ENCODE measurements at regions not wholly inside any gene's neighbourhood (a gene's known extent, or its start where the extent isn't known, plus 50 kb on each side); places are given as distances from the start of the nearest gene placed in this dataset.

DNA sequence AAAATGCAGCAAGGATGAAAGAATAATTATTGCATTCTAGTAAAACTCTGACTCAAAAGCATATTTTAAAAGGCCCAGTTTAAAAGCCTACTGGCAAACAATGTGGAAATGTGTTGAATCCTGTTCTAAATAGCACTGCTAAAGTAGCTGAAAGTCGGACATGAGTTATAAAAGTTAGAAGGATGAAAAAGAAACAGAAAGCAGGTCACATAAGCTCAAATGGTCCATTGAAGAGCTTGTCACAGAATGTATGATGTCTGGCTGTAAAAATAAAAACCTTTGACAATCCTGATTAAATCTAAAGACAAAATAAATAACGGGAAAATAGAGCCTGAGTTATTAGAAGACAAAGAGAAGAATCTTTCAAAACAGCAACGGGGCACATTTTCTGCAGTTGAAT lies 218.6 kb upstream of the UFL1 start:
- H3K27ac Mint-ChIP-seq = no peak overlapping the region
- H3K4me3 Mint-ChIP-seq = no peak overlapping the region

DNA sequence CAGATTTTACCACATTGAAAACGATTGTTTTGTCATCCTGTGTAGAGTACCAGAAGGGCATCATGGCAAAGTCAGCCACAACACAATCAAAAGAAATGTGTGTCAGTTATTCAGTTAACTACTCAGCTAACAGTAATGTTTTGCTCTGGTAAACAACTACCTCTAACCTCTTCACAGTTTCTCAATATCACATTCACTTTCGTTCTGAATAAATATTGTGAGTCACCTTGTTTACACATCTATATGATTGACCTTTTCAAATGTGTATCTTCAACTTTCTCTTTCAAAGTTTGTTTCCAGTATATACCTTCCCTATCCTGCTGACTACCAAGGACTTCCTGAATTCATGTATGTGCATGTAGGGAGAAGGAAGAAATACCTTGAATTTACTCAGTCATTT lies 216.6 kb upstream of the UFL1 start:
- H3K27me3 Mint-ChIP-seq = peaks cover 0 to 6% of the 10 kb centered on the region in 2 donors
- WGBS (ENCODE audit: insufficient coverage) = no CpG with 5 or more reads among the region's 2 CpGs
- H3K4me1 Mint-ChIP-seq = no peaks in the 10 kb centered on the region
- H3K4me3 ChIP-seq (ENCODE audit: control insufficient read depth in 1 of 2, extremely low read depth in 1 of 2, low read length in 1 of 2) = no peak overlapping the region
- H3K27ac ChIP-seq (ENCODE audit: low read length) = no peak overlapping the region
- H3K9me3 Mint-ChIP-seq = peaks cover 0 to 5% (median 0%) of the 10 kb centered on the region in 3 donors
- ChIA-PET POLR2A (no interaction called here), CTCF (no interaction called here)
- H3K4me1 ChIP-seq (ENCODE audit: control insufficient read depth in 1 of 2, extremely low read depth in 1 of 2, insufficient read depth in 2 of 2, low read length in 2 of 2) = no peaks in the 10 kb centered on the region
- H3K36me3 ChIP-seq (ENCODE audit: control insufficient read depth in 2 of 2, extremely low read depth in 1 of 2, insufficient read depth in 1 of 2, low read length in 1 of 2) = no peaks in the 10 kb centered on the region
- no peak for ATAC-seq (replicated peaks in 1 of 4)
- no peaks in the 10 kb centered on the region for H3K9me3 ChIP-seq
- no peaks in the 10 kb centered on the region for H3K36me3 Mint-ChIP-seq
- H3K27ac Mint-ChIP-seq = no peak overlapping the region
- H3K4me3 Mint-ChIP-seq = no peak overlapping the region
- no peak for DNase-seq
- H3K27me3 ChIP-seq (replicated peaks in 1 of 2; ENCODE audit: control insufficient read depth in 2 of 2, extremely low read depth in 1 of 2, insufficient read depth in 2 of 2, low read length in 1 of 2) = no peaks in the 10 kb centered on the region

More for the DNA sequence above, 218.6 kb upstream of the UFL1 start:
- ATAC-seq (replicated peaks in 1 of 4) (no peak), DNase-seq (no peak)
- Mint-ChIP-seq H3K4me1 (no peaks in the 10 kb centered on the region), H3K9me3 (no peaks in the 10 kb centered on the region), H3K36me3 (no peaks in the 10 kb centered on the region), H3K27me3 (no peaks in the 10 kb centered on the region)
- no peaks in the 10 kb centered on the region for H3K27me3 ChIP-seq (replicated peaks in 1 of 2; ENCODE audit: control insufficient read depth in 2 of 2, extremely low read depth in 1 of 2, insufficient read depth in 2 of 2, low read length in 1 of 2)
- WGBS (ENCODE audit: insufficient coverage) = 72% methylated on average over 2 of the region's 3 CpGs
- H3K4me3 ChIP-seq (ENCODE audit: control insufficient read depth in 1 of 2, extremely low read depth in 1 of 2, low read length in 1 of 2) = no peak overlapping the region
- no peaks in the 10 kb centered on the region for H3K4me1 ChIP-seq (ENCODE audit: control insufficient read depth in 1 of 2, extremely low read depth in 1 of 2, insufficient read depth in 2 of 2, low read length in 2 of 2)
- no peak overlapping the region for H3K27ac ChIP-seq (ENCODE audit: low read length)
- ChIA-PET POLR2A (no interaction called here), CTCF (no interaction called here)
- no peaks in the 10 kb centered on the region for H3K36me3 ChIP-seq (ENCODE audit: control insufficient read depth in 2 of 2, extremely low read depth in 1 of 2, insufficient read depth in 1 of 2, low read length in 1 of 2)
- no peaks in the 10 kb centered on the region for H3K9me3 ChIP-seq

DNA sequence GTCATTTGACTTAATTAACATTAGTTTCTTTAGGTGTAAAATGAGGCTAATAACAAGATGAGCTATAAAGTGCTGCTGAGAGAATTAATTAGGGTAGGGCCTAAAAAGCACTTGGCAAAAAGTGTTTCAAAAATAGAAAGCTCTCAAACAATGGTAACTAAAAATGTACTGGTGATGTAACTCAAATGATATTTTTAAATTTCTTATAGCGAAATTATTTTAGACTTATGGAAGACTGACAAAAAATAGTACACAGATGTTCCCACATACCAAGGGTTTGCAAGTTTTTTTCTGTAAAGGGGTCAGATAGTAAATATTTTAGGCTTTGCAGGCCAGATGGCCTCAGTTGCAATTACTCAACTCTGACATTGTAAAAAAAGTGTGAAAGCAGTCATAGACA lies 190.7 kb upstream of the UFL1 start:
- no CpG with 5 or more reads among the region's 1 CpG for WGBS (ENCODE audit: insufficient coverage)
- no peak for DNase-seq
- no peaks in the 10 kb centered on the region for H3K4me1 Mint-ChIP-seq

GRCh38 chr6:96340164-96340563 lies 181.4 kb upstream of the UFL1 start:
- H3K9me3 ChIP-seq = no peaks in the 10 kb centered on the region
- no peaks in the 10 kb centered on the region for H3K36me3 ChIP-seq (ENCODE audit: control insufficient read depth in 2 of 2, extremely low read depth in 1 of 2, insufficient read depth in 1 of 2, low read length in 1 of 2)
- ChIA-PET POLR2A (no interaction called here), CTCF (no interaction called here)
- Mint-ChIP-seq H3K36me3 (no peaks in the 10 kb centered on the region), H3K27ac (no peak overlapping the region), H3K9me3 (peaks cover 7 to 9% (median 8%) of the 10 kb centered on the region in 3 donors), H3K4me3 (no peak overlapping the region), H3K4me1 (no peaks in the 10 kb centered on the region), H3K27me3 (peaks cover 2 to 8% of the 10 kb centered on the region in 2 donors)
- ATAC-seq (replicated peaks in 1 of 4) = no peak
- no peak overlapping the region for H3K4me3 ChIP-seq (ENCODE audit: control insufficient read depth in 1 of 2, extremely low read depth in 1 of 2, low read length in 1 of 2)
- DNase-seq = no peak
- peaks cover 0 to 7% of the 10 kb centered on the region in 2 experiments for H3K27me3 ChIP-seq (replicated peaks in 1 of 2; ENCODE audit: control insufficient read depth in 2 of 2, extremely low read depth in 1 of 2, insufficient read depth in 2 of 2, low read length in 1 of 2)
- no peaks in the 10 kb centered on the region for H3K4me1 ChIP-seq (ENCODE audit: control insufficient read depth in 1 of 2, extremely low read depth in 1 of 2, insufficient read depth in 2 of 2, low read length in 2 of 2)
- no peak overlapping the region for H3K27ac ChIP-seq (ENCODE audit: low read length)
- WGBS (ENCODE audit: insufficient coverage) = no CpG with 5 or more reads among the region's 4 CpGs

More for the DNA sequence above, 190.7 kb upstream of the UFL1 start:
- peaks cover 0 to 8% (median 0%) of the 10 kb centered on the region in 3 donors for H3K9me3 Mint-ChIP-seq
- Histone ChIP-seq H3K4me3 (ENCODE audit: control insufficient read depth in 1 of 2, extremely low read depth in 1 of 2, low read length in 1 of 2) (no peak overlapping the region), H3K36me3 (ENCODE audit: control insufficient read depth in 2 of 2, extremely low read depth in 1 of 2, insufficient read depth in 1 of 2, low read length in 1 of 2) (no peaks in the 10 kb centered on the region), H3K27me3 (replicated peaks in 1 of 2; ENCODE audit: control insufficient read depth in 2 of 2, extremely low read depth in 1 of 2, insufficient read depth in 2 of 2, low read length in 1 of 2) (no peaks in the 10 kb centered on the region), H3K27ac (ENCODE audit: low read length) (no peak overlapping the region), H3K4me1 (ENCODE audit: control insufficient read depth in 1 of 2, extremely low read depth in 1 of 2, insufficient read depth in 2 of 2, low read length in 2 of 2) (no peaks in the 10 kb centered on the region), H3K9me3 (no peaks in the 10 kb centered on the region)
- ATAC-seq (replicated peaks in 1 of 4) = no peak
- H3K4me3 Mint-ChIP-seq = no peak overlapping the region
- no peaks in the 10 kb centered on the region for H3K36me3 Mint-ChIP-seq
- no peaks in the 10 kb centered on the region for H3K27me3 Mint-ChIP-seq
- CTCF ChIA-PET = no interaction called here
- H3K27ac Mint-ChIP-seq = no peak overlapping the region
- POLR2A ChIA-PET = no interaction called here

DNA sequence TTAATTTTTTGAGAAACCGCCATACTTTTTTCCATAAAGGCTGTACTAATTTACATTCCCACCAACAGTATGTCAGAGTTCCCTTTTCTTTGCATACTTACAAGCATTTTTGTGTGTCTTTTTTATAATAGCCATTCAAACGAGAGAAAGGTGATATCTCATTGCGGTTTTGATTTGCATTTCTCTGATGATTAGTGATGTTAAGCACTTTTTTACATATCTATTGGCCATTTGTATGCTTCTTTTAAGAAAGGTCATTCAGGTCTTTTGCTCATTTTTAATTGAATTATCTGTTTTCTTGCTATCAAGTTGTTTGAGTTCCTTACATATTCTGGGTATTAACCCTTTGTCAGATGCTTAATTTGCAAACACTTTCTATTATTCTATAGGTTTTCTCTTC lies 176.1 kb upstream of the UFL1 start:
- ChIA-PET POLR2A (no interaction called here), CTCF (no interaction called here)
- no peak overlapping the region for H3K27ac Mint-ChIP-seq
- peaks cover 2 to 17% of the 10 kb centered on the region in 2 donors for H3K27me3 Mint-ChIP-seq
- Histone ChIP-seq H3K36me3 (ENCODE audit: control insufficient read depth in 2 of 2, extremely low read depth in 1 of 2, insufficient read depth in 1 of 2, low read length in 1 of 2) (no peaks in the 10 kb centered on the region), H3K4me3 (ENCODE audit: control insufficient read depth in 1 of 2, extremely low read depth in 1 of 2, low read length in 1 of 2) (no peak overlapping the region), H3K4me1 (ENCODE audit: control insufficient read depth in 1 of 2, extremely low read depth in 1 of 2, insufficient read depth in 2 of 2, low read length in 2 of 2) (no peaks in the 10 kb centered on the region), H3K9me3 (no peaks in the 10 kb centered on the region), H3K27ac (ENCODE audit: low read length) (no peak overlapping the region), H3K27me3 (replicated peaks in 1 of 2; ENCODE audit: control insufficient read depth in 2 of 2, extremely low read depth in 1 of 2, insufficient read depth in 2 of 2, low read length in 1 of 2) (peaks cover 0 to 7% of the 10 kb centered on the region in 2 experiments)
- H3K4me1 Mint-ChIP-seq = no peaks in the 10 kb centered on the region
- DNase-seq (no peak), ATAC-seq (replicated peaks in 1 of 4) (no peak)
- peaks cover 7 to 9% (median 8%) of the 10 kb centered on the region in 3 donors for H3K9me3 Mint-ChIP-seq
- WGBS (ENCODE audit: insufficient coverage) = no CpG with 5 or more reads among the region's 3 CpGs
- H3K4me3 Mint-ChIP-seq = no peak overlapping the region
- H3K36me3 Mint-ChIP-seq = no peaks in the 10 kb centered on the region

DNA sequence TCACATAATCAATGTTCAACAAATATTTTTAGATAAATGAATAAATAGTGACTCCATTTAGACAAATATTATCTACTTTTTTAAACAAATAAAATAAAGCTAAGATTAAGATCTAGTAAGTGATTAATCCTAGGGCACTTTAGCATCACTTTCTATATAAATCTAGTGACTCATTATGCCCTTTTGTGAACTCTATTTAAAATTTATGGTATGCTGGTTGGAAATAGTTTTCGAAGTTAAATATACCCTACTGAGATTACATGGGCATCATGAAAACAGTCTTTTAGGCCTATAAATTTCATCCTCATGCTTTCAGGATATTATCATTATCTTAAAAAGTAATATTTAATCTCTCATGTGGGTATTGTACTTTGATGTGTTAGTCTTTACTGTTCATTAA lies 140.4 kb upstream of the UFL1 start:
- DNase-seq = no peak
- Mint-ChIP-seq H3K27ac (no peak overlapping the region), H3K4me3 (no peak overlapping the region), H3K36me3 (no peaks in the 10 kb centered on the region), H3K4me1 (no peaks in the 10 kb centered on the region), H3K27me3 (peaks cover 0 to 10% of the 10 kb centered on the region in 2 donors), H3K9me3 (peaks cover 0 to 5% (median 0%) of the 10 kb centered on the region in 3 donors)
- H3K4me3 ChIP-seq (ENCODE audit: control insufficient read depth in 1 of 2, extremely low read depth in 1 of 2, low read length in 1 of 2) = no peak overlapping the region
- CTCF ChIA-PET = no interaction called here
- no peaks in the 10 kb centered on the region for H3K36me3 ChIP-seq (ENCODE audit: control insufficient read depth in 2 of 2, extremely low read depth in 1 of 2, insufficient read depth in 1 of 2, low read length in 1 of 2)
- no CpG with 5 or more reads among the region's 1 CpG for WGBS (ENCODE audit: insufficient coverage)
- no peaks in the 10 kb centered on the region for H3K4me1 ChIP-seq (ENCODE audit: control insufficient read depth in 1 of 2, extremely low read depth in 1 of 2, insufficient read depth in 2 of 2, low read length in 2 of 2)
- H3K9me3 ChIP-seq = no peaks in the 10 kb centered on the region
- no peaks in the 10 kb centered on the region for H3K27me3 ChIP-seq (replicated peaks in 1 of 2; ENCODE audit: control insufficient read depth in 2 of 2, extremely low read depth in 1 of 2, insufficient read depth in 2 of 2, low read length in 1 of 2)
- no peak overlapping the region for H3K27ac ChIP-seq (ENCODE audit: low read length)
- no peak for ATAC-seq (replicated peaks in 1 of 4)
- POLR2A ChIA-PET = interaction anchor here in 1 of 2 donors (0.7 kb wide), 1 partner anchor 679 kb away, joined by 3 read pairs; no protein-coding TSS in a partner anchor

DNA sequence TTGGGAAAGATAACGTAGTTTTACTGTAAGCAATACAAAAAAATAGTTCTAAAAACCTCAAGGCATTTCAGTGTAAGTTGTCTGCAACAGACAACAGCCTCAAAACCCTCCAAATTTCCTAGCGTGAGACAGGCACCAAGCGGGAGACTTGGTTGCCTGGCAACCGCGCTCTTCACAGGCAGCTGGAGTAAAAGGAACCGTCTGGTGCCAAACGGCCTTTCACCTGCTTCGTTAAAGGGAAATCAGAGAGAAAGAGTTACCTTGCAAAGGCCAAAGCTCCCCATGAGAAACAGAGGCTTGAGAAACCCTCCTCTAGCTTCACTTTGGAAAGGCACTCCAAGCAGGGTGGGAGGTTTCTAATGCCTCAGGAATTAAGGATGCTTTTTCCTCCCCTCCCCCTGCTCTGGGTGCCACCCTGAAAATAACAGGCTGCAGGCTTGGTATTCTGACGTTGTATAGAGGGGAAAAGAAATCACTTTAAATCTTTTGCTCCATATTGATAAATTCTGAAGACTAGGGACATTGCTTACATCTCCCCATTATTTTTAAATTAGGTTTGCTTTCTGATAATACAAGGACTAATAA lies 129.7 kb upstream of the UFL1 start:
- DNase-seq (peak in 2 of 35 experiments; percentile 1 to 9), ATAC-seq (replicated peaks in 1 of 4) (no peak)
- ChIA-PET CTCF (no interaction called here), POLR2A (interaction anchor here in 1 of 2 donors (0.5 kb wide), 1 partner anchor 25 kb away, joined by 3 read pairs; no protein-coding TSS in a partner anchor)
- no peak overlapping the region for H3K4me3 ChIP-seq (ENCODE audit: control insufficient read depth in 1 of 2, extremely low read depth in 1 of 2, low read length in 1 of 2)
- WGBS (ENCODE audit: insufficient coverage) = 0% methylated on average over 2 of the region's 9 CpGs
- Mint-ChIP-seq H3K9me3 (no peaks in the 10 kb centered on the region), H3K4me3 (no peak overlapping the region), H3K27me3 (peaks cover 4 to 12% of the 10 kb centered on the region in 2 donors), H3K27ac (no peak overlapping the region), H3K36me3 (no peaks in the 10 kb centered on the region), H3K4me1 (peaks cover 6 to 12% (median 8%) of the 10 kb centered on the region in 3 donors)
- peaks cover 0 to 4% of the 10 kb centered on the region in 2 experiments for H3K4me1 ChIP-seq (ENCODE audit: control insufficient read depth in 1 of 2, extremely low read depth in 1 of 2, insufficient read depth in 2 of 2, low read length in 2 of 2)
- no peaks in the 10 kb centered on the region for H3K36me3 ChIP-seq (ENCODE audit: control insufficient read depth in 2 of 2, extremely low read depth in 1 of 2, insufficient read depth in 1 of 2, low read length in 1 of 2)
- H3K27me3 ChIP-seq (replicated peaks in 1 of 2; ENCODE audit: control insufficient read depth in 2 of 2, extremely low read depth in 1 of 2, insufficient read depth in 2 of 2, low read length in 1 of 2) = no peaks in the 10 kb centered on the region
- H3K9me3 ChIP-seq = no peaks in the 10 kb centered on the region
- no peak overlapping the region for H3K27ac ChIP-seq (ENCODE audit: low read length)
